ENCODE measurements at regions not wholly inside any gene's neighbourhood (a gene's known extent, or its start where the extent isn't known, plus 50 kb on each side); places are given as distances from the start of the nearest gene placed in this dataset.

GRCh38 chr3:26012241-26012745, 222.4 kb downstream of the OXSM start:
- TF ChIP-seq CTCF (IDR thresholded peaks at IDR 0.05): no peak
- TF ChIP-seq POLR2A (IDR thresholded peaks at IDR 0.05): no peak

All from tibial nerve (tissue), 3 donors.